Glutamatergic neuron (in vitro differentiated cells): ENCODE measurements at regions not wholly inside any gene's neighbourhood (a gene's known extent, or its start where the extent isn't known, plus 50 kb on each side); places are given as distances from the start of the nearest gene placed in this dataset.

Experiments used
- DNase-seq: peaks from one replicate; pipeline ENCODE4 v3.0.0; 2022
- H3K27ac Mint-ChIP-seq: one replicate; pipeline ENCODE4 v1.8.0; 2020; ENCODE audit warnings: mild to moderate bottlenecking, mixed read lengths, inconsistent platforms; ENCODE audit not compliant: unreplicated experiment
- H3K27me3 Mint-ChIP-seq: one replicate; pipeline ENCODE4 v1.8.0; 2020; ENCODE audit warnings: mild to moderate bottlenecking, moderate library complexity, mixed read lengths, inconsistent platforms; ENCODE audit not compliant: unreplicated experiment
- H3K36me3 Mint-ChIP-seq: one replicate; pipeline ENCODE4 v1.8.0; 2020; ENCODE audit warnings: mild to moderate bottlenecking, mixed read lengths, inconsistent platforms; ENCODE audit not compliant: unreplicated experiment
- H3K4me1 Mint-ChIP-seq: one replicate; pipeline ENCODE4 v1.8.0; 2020; ENCODE audit warnings: mild to moderate bottlenecking, low read depth, mixed read lengths, inconsistent platforms; ENCODE audit not compliant: unreplicated experiment
- H3K4me3 Mint-ChIP-seq: one replicate; pipeline ENCODE4 v1.8.0; 2020; ENCODE audit warnings: mild to moderate bottlenecking, mixed read lengths, inconsistent platforms; ENCODE audit not compliant: unreplicated experiment
- H3K9me3 Mint-ChIP-seq: one replicate; pipeline ENCODE4 v1.8.0; 2020; ENCODE audit warnings: mild to moderate bottlenecking, moderate library complexity, mixed read lengths, inconsistent platforms; ENCODE audit not compliant: unreplicated experiment
- CTCF ChIP-seq: fragments of 200-600 bp; sonication (generic); IDR thresholded peaks from one replicate; pipeline ENCODE4 v1.5.0; 2021; ENCODE audit not compliant: partially characterized antibody, unreplicated experiment

- no peak for DNase-seq
- H3K4me3 Mint-ChIP-seq = no peak overlapping the region
- no peaks in the 10 kb centered on the region for H3K36me3 Mint-ChIP-seq
- H3K27ac Mint-ChIP-seq = no peak overlapping the region
- no peak for TF ChIP-seq CTCF
- peaks cover 2% of the 10 kb centered on the region for H3K9me3 Mint-ChIP-seq
- H3K4me1 Mint-ChIP-seq = peaks cover 4% of the 10 kb centered on the region
- H3K27me3 Mint-ChIP-seq = peaks cover 8% of the 10 kb centered on the region
Observed at GRCh38 chr12:124111006-124111405, 138.0 kb downstream of the ZNF664 start.

- no peak overlapping the region for H3K4me3 Mint-ChIP-seq
- no peak for DNase-seq
- peaks cover 4% of the 10 kb centered on the region for H3K27me3 Mint-ChIP-seq
- H3K4me1 Mint-ChIP-seq = peaks cover 7% of the 10 kb centered on the region
- peaks cover 2% of the 10 kb centered on the region for H3K9me3 Mint-ChIP-seq
- no peak for TF ChIP-seq CTCF
- H3K27ac Mint-ChIP-seq = no peak overlapping the region
- H3K36me3 Mint-ChIP-seq = no peaks in the 10 kb centered on the region
Observed at GRCh38 chr12:124114316-124114715, 141.3 kb downstream of the ZNF664 start.

- H3K36me3 Mint-ChIP-seq = no peaks in the 10 kb centered on the region
- no peak for TF ChIP-seq CTCF
- no peak for DNase-seq
- no peak overlapping the region for H3K27ac Mint-ChIP-seq
- no peak overlapping the region for H3K4me3 Mint-ChIP-seq
- H3K27me3 Mint-ChIP-seq = peaks cover 2% of the 10 kb centered on the region
- H3K4me1 Mint-ChIP-seq = peaks cover 7% of the 10 kb centered on the region
- H3K9me3 Mint-ChIP-seq = peaks cover 2% of the 10 kb centered on the region
Observed at GRCh38 chr12:124115496-124115895, 142.5 kb downstream of the ZNF664 start.

GRCh38 chr12:124115976-124116690, 143.1 kb downstream of the ZNF664 start:
- H3K27ac Mint-ChIP-seq = no peak overlapping the region
- DNase-seq = no peak
- H3K9me3 Mint-ChIP-seq = peaks cover 2% of the 10 kb centered on the region
- no peak for TF ChIP-seq CTCF
- no peak overlapping the region for H3K4me3 Mint-ChIP-seq
- peaks cover 7% of the 10 kb centered on the region for H3K4me1 Mint-ChIP-seq
- H3K36me3 Mint-ChIP-seq = no peaks in the 10 kb centered on the region
- H3K27me3 Mint-ChIP-seq = peaks cover 2% of the 10 kb centered on the region

GRCh38 chr12:124120739-124121138, 147.7 kb downstream of the ZNF664 start:
- Mint-ChIP-seq H3K36me3 (no peaks in the 10 kb centered on the region), H3K9me3 (no peaks in the 10 kb centered on the region), H3K27ac (no peak overlapping the region), H3K4me1 (peaks cover 14% of the 10 kb centered on the region), H3K4me3 (no peak overlapping the region), H3K27me3 (peaks cover 2% of the 10 kb centered on the region)
- TF ChIP-seq CTCF = no peak
- no peak for DNase-seq
